HEK293 (cell line): ENCODE measurements at regions not wholly inside any gene's neighbourhood (a gene's known extent, or its start where the extent isn't known, plus 50 kb on each side); places are given as distances from the start of the nearest gene placed in this dataset.
"Not testable (repeated sequence)": the region's sequence is repeated elsewhere in the genome, so short reads cannot be mapped to it uniquely, and the experiment has no call there.

ENCODE experiments used
- CTCF ChIA-PET: fragments of 350-600 bp; formaldehyde crosslinking; extraction: SDS; loops from one replicate; lab custom pipeline; 2021; ENCODE audit warnings: antibody characterized with exemption; lab: Yijun Ruan, JAX
- POLR2A ChIA-PET: fragments of 300-600 bp; formaldehyde crosslinking; extraction: SDS; loops from one replicate; lab custom pipeline; 2020; ENCODE audit warnings: antibody characterized with exemption, inconsistent platforms; lab: Yijun Ruan, JAX
- H3K27ac ChIP-seq: fragments of 200-500 bp; sonication (Bioruptor generic); 2 replicates; pipeline ENCODE4 v1.5.1; 2014; ENCODE audit warnings: low read depth, low read length, control low read depth, inconsistent platforms; ENCODE audit errors: extremely low read depth
- H3K36me3 ChIP-seq, 2 experiments: fragments of 200-500 bp in 1 of 2; sonication (Bioruptor generic) in 1 of 2; 1 replicate in 1 of 2; 2 replicates in 1 of 2; pipeline ENCODE4 v1.5.1; 2014 to 2017; ENCODE audit warnings: inconsistent platforms in 2 of 2, low read length in 2 of 2; ENCODE audit not compliant: control insufficient read depth in 2 of 2, insufficient read depth in 1 of 2
- H3K4me1 ChIP-seq: fragments of 200-500 bp; sonication (Bioruptor generic); 2 replicates; pipeline ENCODE4 v1.5.1; 2014; ENCODE audit warnings: mild to moderate bottlenecking, low read length, inconsistent platforms; ENCODE audit not compliant: control insufficient read depth, insufficient read depth
- H3K4me3 ChIP-seq: 2 replicates; pipeline ENCODE4 v1.5.1; 2011; ENCODE audit warnings: low read depth, mild to moderate bottlenecking, control low read depth, low read length, moderate library complexity
- H3K9me3 ChIP-seq: fragments of 200-500 bp; sonication (Bioruptor generic); 2 replicates; pipeline ENCODE4 v1.5.1; 2014; ENCODE audit warnings: low read depth, low read length, inconsistent platforms; ENCODE audit not compliant: control insufficient read depth, insufficient read depth
- KLF8 ChIP-seq: fragments of 450-650 bp; formaldehyde crosslinking; IDR thresholded peaks from 2 replicates; pipeline ENCODE4 v1.5.1; 2016; ENCODE audit warnings: missing biosample characterization, missing genetic modification characterization
- PATZ1 ChIP-seq: fragments of 450-650 bp; formaldehyde crosslinking; IDR thresholded peaks from 2 replicates; pipeline ENCODE4 v1.5.1; 2016; ENCODE audit warnings: missing biosample characterization, missing genetic modification characterization
- ZBTB6 ChIP-seq: fragments of 450-650 bp; formaldehyde crosslinking; IDR thresholded peaks from 2 replicates; pipeline ENCODE4 v1.5.1; 2017; ENCODE audit warnings: missing biosample characterization, missing genetic modification characterization
- ZFHX2 ChIP-seq: fragments of 450-650 bp; formaldehyde crosslinking; conservative IDR thresholded peaks from 2 replicates; pipeline ENCODE4 v1.5.1; 2016; ENCODE audit warnings: missing biosample characterization, missing genetic modification characterization
- ZNF202 ChIP-seq: fragments of 450-650 bp; formaldehyde crosslinking; IDR thresholded peaks from 2 replicates; pipeline ENCODE4 v1.5.1; 2016; ENCODE audit warnings: missing biosample characterization, missing genetic modification characterization, borderline replicate concordance
- ZNF221 ChIP-seq: fragments of 450-650 bp; formaldehyde crosslinking; IDR thresholded peaks from 2 replicates; pipeline ENCODE4 v1.5.1; 2017; ENCODE audit warnings: missing biosample characterization, missing genetic modification characterization, borderline replicate concordance
- ZNF280C ChIP-seq: fragments of 450-650 bp; formaldehyde crosslinking; IDR thresholded peaks from 2 replicates; pipeline ENCODE4 v1.5.1; 2016; ENCODE audit warnings: missing biosample characterization, missing genetic modification characterization
- ZNF311 ChIP-seq: fragments of 450-650 bp; formaldehyde crosslinking; IDR thresholded peaks from 2 replicates; pipeline ENCODE4 v1.5.1; 2017; ENCODE audit warnings: missing biosample characterization, missing genetic modification characterization, borderline replicate concordance
- ZNF391 ChIP-seq: fragments of 450-650 bp; formaldehyde crosslinking; IDR thresholded peaks from 2 replicates; pipeline ENCODE4 v1.5.1; 2016; ENCODE audit warnings: low read depth, missing biosample characterization, missing genetic modification characterization, borderline replicate concordance
- ZNF449 ChIP-seq: fragments of 450-650 bp; formaldehyde crosslinking; IDR thresholded peaks from 2 replicates; pipeline ENCODE4 v1.5.1; 2017; ENCODE audit warnings: missing biosample characterization, mild to moderate bottlenecking, missing genetic modification characterization, moderate library complexity
- ZNF521 ChIP-seq: fragments of 450-650 bp; formaldehyde crosslinking; IDR thresholded peaks from 2 replicates; pipeline ENCODE4 v1.5.1; 2017; ENCODE audit warnings: missing biosample characterization, mild to moderate bottlenecking, missing genetic modification characterization
- ZNF529 ChIP-seq: fragments of 450-650 bp; formaldehyde crosslinking; IDR thresholded peaks from 2 replicates; pipeline ENCODE4 v1.5.1; 2017; ENCODE audit warnings: missing genetic modification characterization, missing biosample characterization; ENCODE audit not compliant: insufficient replicate concordance
- ZNF530 ChIP-seq: fragments of 450-650 bp; formaldehyde crosslinking; IDR thresholded peaks from 2 replicates; pipeline ENCODE4 v1.5.1; 2016; ENCODE audit warnings: low read depth, missing biosample characterization, missing genetic modification characterization
- ZNF549 ChIP-seq: fragments of 450-650 bp; IDR thresholded peaks from 2 replicates; pipeline ENCODE4 v1.5.1; 2018; ENCODE audit warnings: missing biosample characterization, missing genetic modification characterization, mild to moderate bottlenecking, inconsistent platforms, moderate library complexity
- ZNF76 ChIP-seq: fragments of 450-650 bp; formaldehyde crosslinking; IDR thresholded peaks from 2 replicates; pipeline ENCODE4; 2016; ENCODE audit warnings: low read depth, missing biosample characterization, missing genetic modification characterization, borderline replicate concordance
- ZNF785 ChIP-seq: fragments of 450-650 bp; formaldehyde crosslinking; IDR thresholded peaks from 2 replicates; pipeline ENCODE4 v1.5.1; 2016; ENCODE audit warnings: missing biosample characterization, missing genetic modification characterization
- ZNF792 ChIP-seq: fragments of 450-650 bp; formaldehyde crosslinking; IDR thresholded peaks from 2 replicates; pipeline ENCODE4 v1.5.1; 2016; ENCODE audit warnings: missing biosample characterization, missing genetic modification characterization
- ZSCAN4 ChIP-seq: fragments of 450-650 bp; formaldehyde crosslinking; IDR thresholded peaks from 2 replicates; pipeline ENCODE4 v1.5.1; 2017; ENCODE audit warnings: missing biosample characterization, missing genetic modification characterization
- ZSCAN5A ChIP-seq: fragments of 450-650 bp; formaldehyde crosslinking; IDR thresholded peaks from 2 replicates; pipeline ENCODE4 v1.5.1; 2016; ENCODE audit warnings: missing biosample characterization, missing genetic modification characterization

- Histone ChIP-seq H3K4me3 (no peak overlapping the region), H3K9me3 (no peaks in the 10 kb centered on the region)
- CTCF ChIA-PET, result interaction anchor here (1.4 kb wide), 1 partner anchor 14 kb away, joined by 4 read pairs; no protein-coding TSS in a partner anchor
- POLR2A ChIA-PET, result no interaction called here
- no peak for TF ChIP-seq ZNF549 (tag by site-specific recombination)
- no peak for TF ChIP-seq ZNF391 (tag by site-specific recombination)
- TF ChIP-seq ZNF221 (tag by site-specific recombination), result no peak
- no peak for TF ChIP-seq PATZ1 (tag by site-specific recombination)
- TF ChIP-seq ZNF792 (tag by site-specific recombination), result no peak
- TF ChIP-seq ZNF280C (tag by site-specific recombination), result no peak
- TF ChIP-seq ZNF529, result no peak
- TF ChIP-seq ZSCAN5A (tag by site-specific recombination), result no peak
- TF ChIP-seq ZBTB6 (tag by site-specific recombination), result no peak
- TF ChIP-seq, all 188 proteins: peak for 0
- Histone ChIP-seq H3K36me3 (no peaks in the 10 kb centered on the region), H3K27ac (no peak overlapping the region), H3K4me1 (no peaks in the 10 kb centered on the region)
These were observed 367.1 kb downstream of the C6orf118 start for GRCh38 chr6:164942271-164942670.

- H3K4me1 ChIP-seq, H3K9me3 ChIP-seq, H3K27ac ChIP-seq, POLR2A ChIA-PET, H3K4me3 ChIP-seq, H3K36me3 ChIP-seq: not testable (repeated sequence)
- CTCF ChIA-PET, result interaction anchor here (0.6 kb wide), 1 partner anchor 35 kb away, joined by 3 read pairs; no protein-coding TSS in a partner anchor
These were observed 376.1 kb downstream of the C6orf118 start for GRCh38 chr6:164933238-164933794.

GRCh38 chr6:164929408-164929977 lies 379.9 kb downstream of the C6orf118 start:
- H3K9me3 ChIP-seq, result no peaks in the 10 kb centered on the region
- POLR2A ChIA-PET, result no interaction called here
- H3K4me3 ChIP-seq, result no peak overlapping the region
- no peak overlapping the region for H3K27ac ChIP-seq
- no peaks in the 10 kb centered on the region for H3K36me3 ChIP-seq
- H3K4me1 ChIP-seq, result no peaks in the 10 kb centered on the region
- CTCF ChIA-PET, result interaction anchor here (0.6 to 1.5 kb wide), 6 partner anchors 9 to 1909 kb away, joined by 3 to 4 read pairs (median 3); no protein-coding TSS in a partner anchor
- TF ChIP-seq ZNF202 (tag by site-specific recombination), result no peak
- no peak for TF ChIP-seq ZSCAN4
- TF ChIP-seq ZNF785, result no peak
- TF ChIP-seq ZNF221 (tag by site-specific recombination), result no peak
- no peak for TF ChIP-seq ZNF530 (tag by site-specific recombination)
- no peak for TF ChIP-seq ZNF521
- TF ChIP-seq ZNF311 (tag by site-specific recombination), result no peak
- no peak for TF ChIP-seq ZNF76 (tag by site-specific recombination)
- TF ChIP-seq ZFHX2 (tag by site-specific recombination), result no peak
- TF ChIP-seq KLF8 (tag by site-specific recombination), result no peak
- TF ChIP-seq ZNF449 (tag by site-specific recombination), result no peak
